CD4-positive, alpha-beta T cell (primary cell): ENCODE measurements at regions not wholly inside any gene's neighbourhood (a gene's known extent, or its start where the extent isn't known, plus 50 kb on each side); places are given as distances from the start of the nearest gene placed in this dataset.

ENCODE experiments used
- ATAC-seq: fragments of 200-7000 bp; cut with Tn5 transposase; one replicate; pipeline ENCODE4 v1.10.0; 2022; ENCODE audit warnings: mild to moderate bottlenecking; ENCODE audit not compliant: poor library complexity
- CTCF ChIA-PET: fragments of 350-600 bp; sonication (Branson Sonifier 250); formaldehyde crosslinking; loops from one replicate; lab custom pipeline; 2021; ENCODE audit warnings: antibody characterized with exemption, inconsistent platforms; lab: Charles Lee
- POLR2A ChIA-PET: fragments of 350-600 bp; sonication (Branson Sonifier 250); formaldehyde crosslinking; loops from one replicate; lab custom pipeline; 2021; ENCODE audit warnings: antibody characterized with exemption, inconsistent platforms; lab: Charles Lee
- DNase-seq, 14 experiments: peaks; one replicate each; pipeline ENCODE4 v3.0.0-alpha.2; 2013 to 2020; ENCODE audit warnings: mixed read lengths in 2 of 14
- H3K27ac ChIP-seq, 2 donors: one replicate each; pipeline versions ENCODE4 v1.5.1 to v1.7.0; 2013; ENCODE audit warnings: low read length in 2 of 2, low read depth in 1 of 2, mild to moderate bottlenecking in 1 of 2
- H3K27me3 ChIP-seq, 2 experiments: 1 replicate in 1 of 2; 2 replicates in 1 of 2; pipeline versions ENCODE4 v1.6.1 to v1.7.0; 2013; ENCODE audit warnings: low read length in 2 of 2, control low read depth in 1 of 2, mild to moderate bottlenecking in 1 of 2, moderate library complexity in 1 of 2; ENCODE audit not compliant: insufficient read depth in 2 of 2, control insufficient read depth in 1 of 2
- H3K36me3 ChIP-seq: one replicate; pipeline ENCODE4 v1.6.1; 2013; ENCODE audit warnings: low read length, control low read depth; ENCODE audit not compliant: insufficient read depth
- H3K4me1 ChIP-seq: one replicate; pipeline ENCODE4 v1.6.1; 2013; ENCODE audit warnings: low read length, control low read depth; ENCODE audit not compliant: insufficient read depth
- H3K4me3 ChIP-seq: one replicate; pipeline ENCODE4 v1.5.1; 2013; ENCODE audit warnings: mild to moderate bottlenecking, low read length, moderate library complexity
- H3K9me3 ChIP-seq, 2 experiments: 1 replicate in 1 of 2; 2 replicates in 1 of 2; pipeline versions ENCODE4 v1.6.1 to v1.7.0; 2013; ENCODE audit warnings: low read length in 2 of 2, mild to moderate bottlenecking in 2 of 2, control low read depth in 1 of 2, moderate library complexity in 1 of 2; ENCODE audit not compliant: control insufficient read depth in 1 of 2, insufficient read depth in 1 of 2
- H3K27ac Mint-ChIP-seq: one replicate; pipeline ENCODE4 v1.8.0; 2020; ENCODE audit warnings: mixed read lengths
- H3K27me3 Mint-ChIP-seq: one replicate; pipeline ENCODE4 v1.8.0; 2021; ENCODE audit warnings: mixed read lengths
- H3K36me3 Mint-ChIP-seq: one replicate; pipeline ENCODE4 v1.8.0; 2021; ENCODE audit warnings: low read depth, mixed read lengths
- H3K4me1 Mint-ChIP-seq: one replicate; pipeline ENCODE4 v1.8.0; 2021; ENCODE audit warnings: low read depth, mixed read lengths
- H3K4me3 Mint-ChIP-seq: one replicate; pipeline ENCODE4 v1.8.0; 2020; ENCODE audit warnings: mild to moderate bottlenecking, mixed read lengths
- H3K9me3 Mint-ChIP-seq: one replicate; pipeline ENCODE4 v1.8.0; 2020; ENCODE audit warnings: mixed read lengths
- intact Hi-C, 2 experiments: fragments of 100-400 bp; cut with DNase I in 1 of 2; cut with micrococcal nuclease in 1 of 2; formaldehyde crosslinking; loops; one replicate each; pipeline versions ENCODE4 v1.15.1 to v1.9.0; 2023 to 2025; cut with DNase I, micrococcal nuclease
- TF ChIP-seq, protein P1 (sequence below): fragments of 200-600 bp; IDR thresholded peaks from one replicate; pipeline ENCODE4 v1.8.0; 2022; ENCODE audit warnings: antibody characterized with exemption, mild to moderate bottlenecking

DNA sequence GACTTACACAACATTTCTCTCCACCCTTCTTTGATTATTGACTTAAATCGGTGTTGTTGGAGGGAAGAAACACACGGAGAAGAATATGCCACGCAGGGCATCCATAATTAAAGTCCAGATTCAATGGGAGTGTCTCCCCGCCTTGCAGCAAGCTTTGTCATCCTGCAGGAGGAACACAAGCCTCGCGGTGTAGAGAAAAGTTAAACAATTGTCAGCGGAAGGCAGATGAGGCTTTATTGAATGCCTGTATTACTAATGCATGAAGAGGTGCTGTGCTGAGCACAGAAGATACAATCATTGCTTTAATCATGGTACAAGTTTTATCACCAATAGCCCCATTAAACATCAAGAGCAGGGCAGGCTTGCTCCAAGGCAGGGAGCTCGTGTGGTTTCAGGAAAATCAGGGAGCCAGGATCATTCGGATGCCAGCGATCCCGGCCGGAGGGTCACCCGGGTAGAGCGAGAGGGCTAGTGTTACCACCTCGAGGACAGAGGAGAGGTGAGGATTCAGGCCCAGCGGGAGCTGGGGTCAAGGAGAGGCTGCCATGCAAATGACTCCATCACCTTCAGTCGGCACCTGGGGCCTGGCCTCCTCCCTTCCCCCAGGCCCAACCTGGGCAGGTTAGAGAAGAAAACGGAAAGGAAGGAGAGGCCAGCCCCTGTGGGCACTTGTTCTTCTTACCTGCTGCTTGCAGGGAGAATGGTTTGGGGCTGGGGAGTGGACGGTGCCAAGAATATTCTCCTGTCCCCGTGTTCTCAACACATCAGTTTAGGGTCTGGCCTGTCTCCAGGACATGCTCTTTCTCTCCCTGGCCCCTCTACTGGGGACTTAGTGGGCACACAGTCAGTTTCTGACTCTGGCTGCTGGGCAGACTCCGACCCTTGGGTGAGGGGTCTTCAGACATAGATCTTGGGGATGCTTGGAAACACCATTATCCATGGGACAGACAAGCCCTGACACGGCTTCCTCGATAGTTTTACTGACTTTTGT lies 289.5 kb downstream of the IRX2 start:
- H3K4me1 ChIP-seq: no peaks in the 10 kb centered on the region
- Mint-ChIP-seq H3K9me3 (peaks cover 2% of the 10 kb centered on the region), H3K27ac (no peak overlapping the region), H3K4me1 (no peaks in the 10 kb centered on the region), H3K4me3 (no peak overlapping the region), H3K27me3 (peaks cover 8% of the 10 kb centered on the region), H3K36me3 (no peaks in the 10 kb centered on the region)
- ChIA-PET CTCF (no interaction called here), POLR2A (no interaction called here)
- no peak overlapping the region for H3K27ac ChIP-seq
- H3K36me3 ChIP-seq: no peaks in the 10 kb centered on the region
- DNase-seq: no peak
- intact Hi-C loops: no loop called here
- TF ChIP-seq, protein P1, sequence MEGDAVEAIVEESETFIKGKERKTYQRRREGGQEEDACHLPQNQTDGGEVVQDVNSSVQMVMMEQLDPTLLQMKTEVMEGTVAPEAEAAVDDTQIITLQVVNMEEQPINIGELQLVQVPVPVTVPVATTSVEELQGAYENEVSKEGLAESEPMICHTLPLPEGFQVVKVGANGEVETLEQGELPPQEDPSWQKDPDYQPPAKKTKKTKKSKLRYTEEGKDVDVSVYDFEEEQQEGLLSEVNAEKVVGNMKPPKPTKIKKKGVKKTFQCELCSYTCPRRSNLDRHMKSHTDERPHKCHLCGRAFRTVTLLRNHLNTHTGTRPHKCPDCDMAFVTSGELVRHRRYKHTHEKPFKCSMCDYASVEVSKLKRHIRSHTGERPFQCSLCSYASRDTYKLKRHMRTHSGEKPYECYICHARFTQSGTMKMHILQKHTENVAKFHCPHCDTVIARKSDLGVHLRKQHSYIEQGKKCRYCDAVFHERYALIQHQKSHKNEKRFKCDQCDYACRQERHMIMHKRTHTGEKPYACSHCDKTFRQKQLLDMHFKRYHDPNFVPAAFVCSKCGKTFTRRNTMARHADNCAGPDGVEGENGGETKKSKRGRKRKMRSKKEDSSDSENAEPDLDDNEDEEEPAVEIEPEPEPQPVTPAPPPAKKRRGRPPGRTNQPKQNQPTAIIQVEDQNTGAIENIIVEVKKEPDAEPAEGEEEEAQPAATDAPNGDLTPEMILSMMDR: no peak
- H3K4me3 ChIP-seq: no peak overlapping the region
- ATAC-seq: no peak
- H3K27me3 ChIP-seq: no peaks in the 10 kb centered on the region
- H3K9me3 ChIP-seq: peaks cover 0 to 23% of the 10 kb centered on the region in 2 experiments

DNA sequence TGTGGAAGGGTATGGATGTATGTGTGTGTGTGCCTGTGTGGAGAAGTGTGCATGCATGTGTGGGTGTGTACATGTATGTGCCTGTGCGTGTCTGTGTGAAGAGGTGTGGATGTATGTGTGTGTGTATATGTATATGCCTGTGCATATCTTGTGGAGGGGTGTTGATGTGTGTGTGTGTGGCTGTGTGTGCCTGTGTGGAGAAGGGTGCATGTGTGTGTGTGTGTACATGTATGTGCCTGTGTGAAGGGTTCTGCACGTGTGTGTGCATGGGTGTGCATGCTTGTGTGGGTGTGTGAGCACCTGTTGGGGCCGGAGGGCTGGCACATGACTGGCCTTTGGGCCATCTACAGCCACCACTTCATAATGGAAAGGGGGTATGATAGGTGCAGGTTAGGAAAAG lies 291.4 kb downstream of the IRX2 start:
- Histone ChIP-seq H3K27ac (no peak overlapping the region), H3K9me3 (peaks cover 0 to 14% of the 10 kb centered on the region in 2 experiments), H3K36me3 (no peaks in the 10 kb centered on the region), H3K4me1 (no peaks in the 10 kb centered on the region), H3K4me3 (no peak overlapping the region), H3K27me3 (no peaks in the 10 kb centered on the region)
- Mint-ChIP-seq H3K4me1 (no peaks in the 10 kb centered on the region), H3K9me3 (peaks cover 3% of the 10 kb centered on the region), H3K27me3 (peaks cover 4% of the 10 kb centered on the region), H3K36me3 (no peaks in the 10 kb centered on the region), H3K27ac (no peak overlapping the region), H3K4me3 (no peak overlapping the region)
- TF ChIP-seq, protein P1: no peak
- ATAC-seq: no peak
- DNase-seq: no peak
- ChIA-PET CTCF (no interaction called here), POLR2A (no interaction called here)
- intact Hi-C loops: no loop called here

DNA sequence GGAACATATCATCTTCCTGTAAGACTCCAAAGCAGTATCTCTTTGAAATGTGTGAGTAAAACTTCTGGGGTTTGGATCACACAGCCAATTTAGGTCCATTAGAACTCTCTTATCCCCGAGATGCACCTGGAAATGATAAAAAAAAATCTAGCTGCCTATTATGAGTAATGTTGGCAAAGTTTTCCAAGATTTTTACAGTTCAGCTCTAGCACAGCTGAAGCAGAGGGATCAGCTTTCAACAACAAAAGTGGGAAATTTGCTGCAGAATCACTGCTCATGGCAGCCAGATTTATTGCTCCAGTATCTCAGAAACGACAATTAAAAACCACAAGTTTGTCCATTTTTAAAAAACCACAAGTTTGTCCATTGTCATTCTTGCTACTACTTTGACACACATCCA lies 292.2 kb downstream of the IRX2 start:
- Histone ChIP-seq H3K4me3 (no peak overlapping the region), H3K27me3 (no peaks in the 10 kb centered on the region), H3K36me3 (no peaks in the 10 kb centered on the region), H3K4me1 (no peaks in the 10 kb centered on the region), H3K9me3 (peaks cover 0 to 9% of the 10 kb centered on the region in 2 experiments), H3K27ac (no peak overlapping the region)
- H3K9me3 Mint-ChIP-seq: peaks cover 3% of the 10 kb centered on the region
- TF ChIP-seq, protein P1: no peak
- ChIA-PET POLR2A (no interaction called here), CTCF (no interaction called here)
- no peaks in the 10 kb centered on the region for H3K36me3 Mint-ChIP-seq
- ATAC-seq: no peak
- H3K27me3 Mint-ChIP-seq: peaks cover 4% of the 10 kb centered on the region
- DNase-seq: no peak
- no peak overlapping the region for H3K4me3 Mint-ChIP-seq
- no peaks in the 10 kb centered on the region for H3K4me1 Mint-ChIP-seq
- intact Hi-C loops: no loop called here
- H3K27ac Mint-ChIP-seq: no peak overlapping the region
